NCI-H1417 treated with DMSO at 0.1 percent for 48 hours (cell line): ENCODE measurements at regions not wholly inside any gene's neighbourhood (a gene's known extent, or its start where the extent isn't known, plus 50 kb on each side); places are given as distances from the start of the nearest gene placed in this dataset.
"Not testable (repeated sequence)": the region's sequence is repeated elsewhere in the genome, so short reads cannot be mapped to it uniquely, and the experiment has no call there.

Experiments used
- DNase-seq: peaks from one replicate; lab custom pipeline; 2025; lab: John Stamatoyannopoulos, UW

DNA sequence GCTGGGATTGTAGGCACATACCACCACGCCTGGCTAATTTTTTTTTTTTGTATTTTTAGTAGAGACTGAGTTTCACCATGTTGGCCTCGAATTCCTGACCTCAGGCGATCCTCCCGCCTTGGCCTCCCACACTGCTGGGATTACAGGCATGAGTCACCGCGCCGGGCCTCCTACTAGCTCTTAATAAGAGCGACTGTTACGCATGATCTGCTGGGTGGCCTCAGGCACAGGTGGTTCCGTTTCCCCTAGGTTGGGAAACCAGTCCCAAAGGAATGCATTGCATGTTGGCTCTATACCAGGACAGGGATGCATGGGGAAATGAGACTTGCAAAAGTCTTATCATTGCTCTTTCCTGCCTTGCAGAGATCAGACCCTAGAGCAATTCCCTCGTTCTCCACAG, 184.7 kb upstream of the PPP1R26 start:
- no peak for DNase-seq

DNA sequence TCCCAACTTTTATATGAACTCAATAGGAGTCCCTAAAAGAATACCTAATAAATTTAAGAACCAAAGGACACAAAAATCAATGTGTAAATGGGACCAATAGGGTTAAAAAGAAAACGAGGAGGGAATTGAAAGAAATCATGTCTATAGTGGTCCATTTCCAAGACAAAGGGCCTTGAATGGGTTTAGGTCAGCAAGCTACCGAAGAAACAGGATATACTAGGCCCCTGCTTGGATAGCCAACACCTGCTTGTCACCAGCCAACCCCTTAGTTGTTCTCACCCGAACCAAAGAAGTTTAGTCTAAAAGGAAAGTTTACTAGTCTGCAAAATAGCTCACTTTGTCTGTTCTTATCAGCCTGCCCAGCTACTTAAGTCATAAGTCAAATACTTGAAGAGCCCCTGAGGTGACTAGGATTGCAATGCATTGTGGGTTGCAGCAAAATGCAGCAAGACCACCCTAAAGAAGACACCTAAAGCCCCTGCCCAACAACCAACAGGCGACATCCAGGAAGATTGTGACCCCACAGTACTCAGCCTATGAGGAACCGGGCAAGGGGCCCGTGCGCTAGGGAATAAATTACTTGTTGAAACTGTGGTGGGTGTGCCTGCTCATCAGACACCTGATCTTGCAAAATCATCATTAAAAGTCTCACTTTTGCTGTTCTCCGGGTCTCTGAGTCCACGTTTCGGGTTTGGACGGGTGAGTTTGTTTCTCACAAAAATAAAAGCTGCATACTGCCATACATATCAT, 183.9 kb upstream of the PPP1R26 start:
- no peak for DNase-seq

DNA sequence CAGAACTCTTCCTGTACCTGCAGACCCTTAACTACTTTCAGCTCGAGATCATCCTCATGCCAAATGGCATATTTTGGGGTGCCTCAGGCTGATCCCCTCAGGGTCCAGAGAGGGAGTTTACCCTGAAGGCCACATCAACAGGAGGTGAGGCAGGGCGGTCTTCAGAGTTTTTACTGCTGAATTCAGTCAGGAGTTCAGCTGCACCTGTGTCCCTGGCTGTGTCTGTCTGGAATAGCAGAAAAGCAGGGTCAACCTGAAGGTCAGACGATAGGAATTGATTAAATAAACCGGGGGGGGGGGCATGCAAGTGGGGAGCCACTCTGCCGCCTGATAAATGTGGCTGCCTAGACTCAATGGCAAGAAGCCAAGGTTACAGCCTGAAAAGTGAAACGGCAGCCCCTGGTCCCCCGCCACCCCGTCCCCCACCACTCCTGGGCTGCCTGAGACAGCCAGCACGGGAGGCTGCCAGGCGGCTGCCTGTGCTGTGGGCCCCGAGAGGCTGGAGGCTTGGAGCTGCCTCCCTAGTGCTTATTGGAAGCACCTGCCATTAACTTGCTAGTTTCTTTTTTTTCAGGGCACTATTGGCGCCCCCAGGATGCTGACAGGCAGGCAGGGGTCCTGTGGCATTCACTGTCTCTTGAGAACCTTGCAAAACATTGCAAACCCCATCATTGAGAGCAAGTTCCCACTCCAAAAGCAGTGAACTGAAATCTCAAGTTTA, 182.7 kb upstream of the PPP1R26 start:
- DNase-seq: no peak

DNA sequence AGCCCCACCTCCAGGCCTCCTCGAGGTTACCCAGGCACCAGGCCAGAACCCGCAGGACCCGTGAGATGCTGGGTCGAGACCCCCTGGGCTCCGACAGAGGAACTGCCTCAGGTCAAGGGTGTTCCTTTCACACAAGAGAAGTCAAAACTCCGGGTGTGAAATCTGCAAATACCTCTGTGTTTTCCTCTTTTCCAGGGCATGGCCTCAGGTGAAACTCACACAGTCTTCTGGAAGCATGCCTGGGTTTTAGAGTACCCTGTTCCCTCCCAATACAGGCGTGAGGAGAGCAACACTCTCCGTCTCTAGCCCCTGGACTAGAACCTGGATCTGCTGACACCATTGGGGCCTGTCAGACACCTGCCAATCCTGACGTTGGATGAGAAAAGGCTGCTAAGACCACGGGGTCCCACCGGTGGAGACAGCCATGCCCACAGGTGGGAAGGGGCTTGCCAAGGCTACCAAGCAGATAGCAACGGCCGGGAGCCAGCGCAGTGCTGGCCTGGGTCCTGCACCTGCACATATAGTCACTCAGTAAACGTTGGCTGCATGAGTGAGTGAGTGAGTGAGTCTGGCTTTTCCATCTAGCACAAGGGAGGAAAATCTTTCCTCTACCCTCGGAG, 182.0 kb upstream of the PPP1R26 start:
- DNase-seq: no peak

DNA sequence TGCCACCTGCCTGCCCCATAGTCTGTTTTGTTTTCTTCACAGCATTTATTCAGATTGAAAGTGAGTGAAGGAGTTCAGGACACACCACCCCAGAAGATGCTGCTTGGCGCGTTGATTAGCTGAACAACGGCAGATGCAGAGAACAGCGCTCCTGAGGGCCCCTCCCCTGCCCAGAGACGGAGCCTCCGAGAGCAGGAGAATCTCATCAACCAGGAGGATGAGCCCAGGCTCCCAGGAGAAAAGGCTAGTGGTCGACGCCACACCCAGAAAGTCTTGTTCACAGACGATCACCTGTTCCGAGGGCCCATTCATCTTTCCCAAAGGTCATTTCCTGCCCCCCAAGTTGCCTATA, 180.4 kb upstream of the PPP1R26 start:
- no peak for DNase-seq

DNA sequence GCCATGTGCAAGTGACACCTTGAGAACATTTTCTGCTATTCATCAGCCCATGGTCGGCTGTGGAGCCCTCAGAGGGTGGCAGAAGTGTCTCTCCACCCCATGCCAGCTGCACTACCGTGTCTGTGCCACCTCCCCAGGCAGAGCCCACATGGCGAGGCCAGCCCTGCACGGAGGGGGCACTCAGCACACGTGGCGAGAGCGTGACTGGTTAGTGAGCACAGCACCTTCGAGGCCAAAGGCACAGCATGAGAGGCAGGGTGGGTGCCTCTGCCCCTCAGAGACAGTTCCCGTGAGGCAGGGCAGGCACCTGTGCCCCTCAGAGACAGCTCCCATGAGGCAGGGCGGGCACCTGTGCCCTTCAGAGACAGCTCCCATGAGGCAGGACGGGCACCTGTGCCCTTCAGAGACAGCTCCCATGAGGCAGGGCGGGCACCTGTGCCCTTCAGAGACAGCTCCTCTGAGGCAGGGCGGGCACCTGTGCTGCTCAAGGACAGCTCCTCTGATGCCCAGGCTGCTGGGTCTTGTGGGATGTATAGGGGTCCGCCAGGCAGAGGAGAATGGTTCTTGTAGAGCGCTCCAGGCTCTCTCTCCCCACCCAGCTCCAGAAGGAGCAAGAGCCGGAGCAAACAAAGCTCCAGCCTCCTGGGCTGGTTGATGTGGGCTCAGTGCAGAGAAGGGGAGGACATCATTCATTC, 179.8 kb upstream of the PPP1R26 start:
- DNase-seq: no peak

DNA sequence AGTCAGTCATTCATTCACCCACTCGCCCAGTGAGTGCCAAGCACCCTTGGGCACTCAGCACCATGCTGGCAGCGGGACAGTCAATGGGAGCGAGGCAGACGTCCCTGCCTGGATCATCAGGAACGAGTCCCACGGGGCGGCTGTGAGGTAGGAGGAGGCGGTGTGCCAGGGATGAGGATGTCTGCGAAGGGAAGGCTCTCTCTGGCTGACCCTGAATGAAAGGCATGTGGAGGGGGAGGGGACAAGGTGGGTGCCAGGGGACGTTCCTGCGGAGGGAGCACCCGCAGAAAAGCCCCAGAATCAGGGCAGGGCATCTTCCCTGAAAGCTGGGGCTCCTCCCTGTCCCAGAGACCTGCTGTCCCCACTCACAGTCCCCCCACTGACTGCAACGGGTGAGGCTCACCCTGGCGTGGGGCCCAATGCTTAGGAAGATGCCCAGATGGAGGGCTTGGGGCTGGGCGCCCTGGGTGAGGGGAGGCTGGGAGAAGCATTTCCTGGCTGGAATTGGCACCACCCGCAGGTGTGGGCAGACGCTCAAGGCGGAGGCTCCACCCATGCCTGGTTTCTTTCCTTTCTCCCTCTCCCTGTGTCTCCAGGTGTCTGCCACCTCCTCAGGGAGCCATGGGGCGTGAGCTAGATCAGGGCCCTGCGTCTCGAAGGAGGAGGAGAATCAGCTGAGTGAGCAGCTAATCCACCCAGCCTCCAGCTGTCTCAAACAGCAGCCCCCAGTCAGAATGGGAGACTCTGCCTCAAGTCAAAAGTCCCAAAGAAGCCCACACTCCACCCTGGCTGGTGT, 179.0 kb upstream of the PPP1R26 start:
- no peak for DNase-seq

DNA sequence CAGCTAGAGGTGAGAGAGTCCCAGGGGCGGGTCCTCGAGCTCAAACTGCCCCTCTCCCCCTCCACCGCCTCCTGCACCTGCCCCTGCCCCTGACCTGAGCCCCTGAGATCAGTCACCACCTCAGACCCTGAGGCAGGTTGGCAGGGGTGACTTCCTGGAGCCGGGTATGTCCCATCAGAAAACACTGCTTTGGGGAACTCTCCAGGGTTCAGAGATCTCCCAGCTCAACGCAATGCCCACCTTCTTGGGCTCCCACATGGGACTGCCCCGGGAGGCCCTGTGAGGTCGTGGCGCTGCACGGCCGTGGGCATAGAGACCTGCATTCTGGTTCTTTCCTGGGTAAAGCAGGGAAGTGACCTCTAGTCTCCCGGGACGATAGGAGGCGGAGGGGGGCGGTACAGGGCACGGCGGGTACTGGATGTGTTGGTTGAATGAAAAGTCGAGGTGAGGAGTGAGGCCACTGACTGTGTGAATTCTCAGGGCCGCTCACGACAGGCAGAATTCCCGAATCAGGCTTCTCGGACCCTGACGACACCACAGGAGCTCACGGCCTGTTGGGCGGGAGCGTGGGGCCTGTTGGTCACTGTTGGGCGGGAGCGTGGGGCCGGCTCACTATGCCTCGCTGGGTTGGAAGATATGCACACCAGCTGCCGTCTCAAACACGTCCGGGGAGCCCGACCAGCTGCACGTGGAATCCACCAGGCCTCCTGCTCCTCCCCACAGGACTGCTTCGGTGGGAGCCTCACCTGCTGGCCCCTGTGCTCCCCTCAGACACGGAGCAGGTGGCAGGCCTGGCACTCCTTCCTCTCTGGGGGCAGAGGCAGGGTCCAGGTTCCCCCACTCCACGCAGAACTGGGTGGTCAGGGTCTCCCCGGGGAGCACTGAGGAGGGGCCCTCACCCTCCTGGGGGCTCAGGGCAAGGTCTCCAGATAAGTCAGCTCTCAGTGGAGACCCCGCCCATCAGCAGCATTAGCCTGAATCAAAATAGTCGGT, 178.0 kb upstream of the PPP1R26 start:
- no peak for DNase-seq

DNA sequence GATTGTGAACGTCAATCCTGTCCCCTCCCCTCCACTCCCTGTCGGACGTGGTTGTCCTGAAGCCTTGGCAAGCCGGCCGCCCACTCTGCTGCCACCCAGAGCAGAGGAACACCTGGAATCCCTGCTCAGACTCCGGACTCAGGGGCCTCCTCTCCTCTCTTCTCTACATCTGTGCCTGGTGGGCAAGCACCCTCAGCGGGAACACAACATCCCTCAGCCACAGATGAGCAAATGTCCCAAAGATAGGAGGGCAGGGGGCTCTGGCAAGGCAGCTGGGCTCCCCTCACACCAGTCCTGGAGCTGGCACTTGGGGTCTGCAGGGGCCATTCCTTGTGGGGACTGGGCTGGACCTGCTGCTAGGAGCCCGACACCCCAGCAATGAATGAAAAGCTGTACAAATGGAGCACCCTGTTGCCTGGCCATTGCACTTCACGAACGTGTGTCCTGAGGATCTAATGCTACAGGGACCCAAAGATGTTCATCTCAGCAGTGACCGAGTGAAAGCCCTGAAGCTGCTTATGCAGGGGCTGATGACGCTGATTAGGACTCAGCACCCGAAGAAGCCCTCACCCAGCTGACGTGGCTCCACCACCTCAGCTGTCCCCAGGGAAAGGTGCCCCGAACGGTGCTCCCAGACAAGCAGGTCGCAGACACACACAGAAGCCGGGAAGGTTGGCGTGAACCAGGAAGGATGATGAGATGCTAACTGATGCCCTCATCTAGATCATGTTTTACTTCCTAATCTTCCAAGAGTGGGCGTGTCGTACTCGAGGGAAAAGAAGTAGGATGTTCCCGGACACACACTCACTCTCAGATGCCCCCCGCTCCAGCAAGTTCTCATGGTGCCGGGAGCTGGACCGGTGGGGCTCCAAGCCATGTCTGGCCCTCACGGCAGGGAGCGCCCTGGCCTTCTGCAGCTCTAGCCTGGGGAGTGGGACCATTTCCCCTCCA, 177.0 kb upstream of the PPP1R26 start:
- no peak for DNase-seq

DNA sequence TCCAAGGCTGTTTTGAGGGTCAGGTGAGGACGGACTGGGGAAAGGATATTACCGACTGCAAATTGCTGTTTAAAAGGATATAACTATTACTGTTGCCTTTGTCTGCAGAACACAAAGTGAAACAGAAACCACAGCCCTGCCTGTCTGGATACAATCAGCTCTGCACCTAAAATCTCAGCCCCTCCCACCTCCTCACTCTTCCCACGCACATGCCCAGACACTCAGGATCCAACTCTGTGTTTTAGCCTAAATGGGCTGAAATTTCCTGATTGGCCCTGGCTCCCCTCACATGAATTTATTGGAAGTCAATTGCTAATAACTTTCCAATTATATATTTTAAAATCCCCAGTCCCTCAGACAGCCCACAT, 176.3 kb upstream of the PPP1R26 start:
- DNase-seq: no peak

DNA sequence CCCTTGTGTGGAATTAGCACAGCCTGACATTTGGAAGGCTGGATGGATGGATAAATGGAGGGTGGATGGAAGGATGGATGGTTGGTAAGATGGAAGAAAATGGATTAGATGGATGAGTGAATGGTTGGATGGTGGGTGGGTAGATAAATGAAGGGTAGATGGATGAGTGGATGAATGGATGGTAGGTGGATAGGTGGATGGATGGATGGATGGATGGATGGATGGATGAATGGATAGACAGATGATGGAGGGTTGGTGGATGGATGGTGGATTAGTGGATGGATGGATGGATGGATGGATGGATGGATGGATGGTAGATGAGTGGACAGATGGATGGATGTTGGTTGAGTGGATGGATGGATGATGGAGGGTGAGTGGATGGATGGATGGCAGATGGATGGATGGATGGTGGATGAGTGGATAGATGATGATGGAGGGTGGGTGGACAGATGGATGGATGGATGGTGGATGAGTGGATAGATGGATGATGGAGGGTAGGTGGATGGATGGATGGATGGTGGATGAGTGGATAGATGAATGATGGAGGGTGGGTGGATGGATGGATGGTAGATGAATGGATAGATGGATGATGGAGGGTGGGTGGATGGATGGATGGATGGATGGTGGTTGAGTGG, 175.6 kb upstream of the PPP1R26 start:
- no peak for DNase-seq

DNA sequence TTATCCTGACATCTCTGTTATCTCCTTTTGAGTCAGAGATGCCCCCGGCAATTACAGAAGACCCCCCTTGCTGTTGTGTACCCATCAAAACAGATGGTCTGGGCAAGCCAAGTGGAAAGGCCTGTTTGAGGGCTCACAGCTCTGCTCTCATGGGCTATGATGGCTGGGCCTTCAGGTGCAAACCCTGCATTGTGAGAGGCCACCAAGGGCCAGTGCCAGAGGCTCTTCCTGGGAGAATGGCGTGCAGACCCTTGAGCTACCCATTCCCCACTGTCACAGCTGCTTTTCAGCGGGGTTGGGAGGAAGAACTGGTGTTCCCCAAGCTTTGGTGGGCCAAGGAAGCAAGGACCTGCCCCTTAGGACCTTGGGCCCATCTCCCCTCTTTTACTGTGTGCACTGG, 174.7 kb upstream of the PPP1R26 start:
- DNase-seq: no peak

DNA sequence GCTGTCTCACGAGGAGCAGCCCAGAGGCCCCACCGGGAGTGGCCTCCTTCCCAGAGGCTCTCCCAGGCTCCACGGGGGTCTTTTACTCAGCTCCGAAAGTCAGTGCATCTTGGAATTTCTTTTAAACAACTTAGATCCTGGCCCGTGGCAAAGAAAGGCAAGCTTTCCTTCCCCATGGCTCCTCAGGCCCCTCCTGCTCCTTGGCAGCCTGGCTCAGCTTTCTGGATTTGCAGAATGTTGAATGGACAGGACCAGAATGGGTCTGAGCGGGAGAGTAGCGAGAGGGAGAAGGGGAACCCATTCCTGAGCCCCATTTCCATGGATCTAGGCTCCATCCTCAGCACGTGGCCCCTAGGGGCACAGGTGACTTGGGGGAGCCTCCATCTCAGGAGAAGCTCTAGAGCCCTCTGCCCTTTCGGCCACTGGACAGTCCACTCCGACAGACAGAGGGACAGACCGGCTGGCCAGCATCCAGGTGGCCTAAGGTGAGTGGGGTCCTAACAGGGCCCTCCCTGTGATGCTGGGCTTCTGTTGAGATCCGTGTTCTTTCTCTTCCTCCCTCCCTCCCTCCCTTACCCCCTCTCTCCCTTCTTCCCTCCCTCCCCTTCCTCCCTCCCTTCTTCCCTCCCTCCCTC, 173.9 kb upstream of the PPP1R26 start:
- DNase-seq: no peak

DNA sequence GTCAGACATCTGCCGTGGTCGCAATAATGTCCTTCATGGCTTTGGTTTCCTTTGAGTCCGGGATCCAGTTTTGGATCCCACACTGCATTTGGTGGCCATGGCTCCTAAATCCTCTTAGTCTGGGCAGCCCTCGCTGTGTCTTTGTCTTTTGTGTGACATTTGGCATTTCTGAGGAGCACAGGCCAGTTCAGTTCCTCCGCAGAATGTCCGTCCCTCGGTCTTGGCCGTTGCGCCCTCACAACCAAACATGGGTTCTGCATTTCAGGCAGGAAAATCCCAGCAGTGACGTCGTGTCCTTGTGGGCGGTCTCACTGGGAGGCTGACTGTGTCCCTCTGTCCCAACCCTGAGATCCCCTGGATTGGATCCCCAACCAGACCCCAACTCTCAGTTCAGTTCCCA, 172.9 kb upstream of the PPP1R26 start:
- no peak for DNase-seq

DNA sequence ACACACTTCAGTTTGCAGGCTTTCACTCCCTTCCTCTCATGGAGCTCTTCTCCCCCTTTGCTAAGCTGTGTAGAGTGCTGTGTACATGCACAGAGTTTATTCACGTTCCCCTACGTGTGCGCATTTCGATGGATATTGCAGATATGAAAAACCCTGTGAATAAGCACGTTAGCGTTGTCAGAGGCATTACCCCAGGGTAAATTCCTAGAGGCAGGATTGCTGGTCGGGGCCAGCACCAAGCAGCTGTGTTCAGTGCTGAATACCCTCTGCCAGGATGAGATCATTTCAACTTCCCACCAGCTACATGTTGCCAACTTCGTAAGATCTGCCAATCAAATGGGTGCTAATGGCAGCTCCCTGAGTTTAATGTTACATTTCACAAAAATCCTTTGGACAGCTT, 172.3 kb upstream of the PPP1R26 start:
- no peak for DNase-seq

DNA sequence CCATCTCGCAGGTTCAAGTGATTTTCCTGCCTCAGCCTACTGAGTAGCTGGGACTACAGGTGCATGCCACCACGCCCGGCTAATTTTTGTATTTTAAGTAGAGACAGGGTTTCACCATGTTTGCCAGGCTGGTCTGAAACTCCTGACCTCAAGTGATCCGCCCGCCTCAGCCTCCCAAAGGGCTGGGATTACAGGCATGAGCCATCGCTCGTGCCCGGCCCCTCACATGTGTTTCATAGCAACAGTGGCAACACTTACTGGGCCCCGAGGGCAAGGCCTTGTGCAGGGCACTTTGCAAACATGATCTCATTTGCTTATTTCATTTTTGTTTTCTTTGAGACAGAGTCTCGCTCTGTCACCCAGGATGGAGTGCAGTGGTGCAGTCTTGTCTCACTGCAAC, 171.7 kb upstream of the PPP1R26 start:
- DNase-seq: not testable (repeated sequence)

DNA sequence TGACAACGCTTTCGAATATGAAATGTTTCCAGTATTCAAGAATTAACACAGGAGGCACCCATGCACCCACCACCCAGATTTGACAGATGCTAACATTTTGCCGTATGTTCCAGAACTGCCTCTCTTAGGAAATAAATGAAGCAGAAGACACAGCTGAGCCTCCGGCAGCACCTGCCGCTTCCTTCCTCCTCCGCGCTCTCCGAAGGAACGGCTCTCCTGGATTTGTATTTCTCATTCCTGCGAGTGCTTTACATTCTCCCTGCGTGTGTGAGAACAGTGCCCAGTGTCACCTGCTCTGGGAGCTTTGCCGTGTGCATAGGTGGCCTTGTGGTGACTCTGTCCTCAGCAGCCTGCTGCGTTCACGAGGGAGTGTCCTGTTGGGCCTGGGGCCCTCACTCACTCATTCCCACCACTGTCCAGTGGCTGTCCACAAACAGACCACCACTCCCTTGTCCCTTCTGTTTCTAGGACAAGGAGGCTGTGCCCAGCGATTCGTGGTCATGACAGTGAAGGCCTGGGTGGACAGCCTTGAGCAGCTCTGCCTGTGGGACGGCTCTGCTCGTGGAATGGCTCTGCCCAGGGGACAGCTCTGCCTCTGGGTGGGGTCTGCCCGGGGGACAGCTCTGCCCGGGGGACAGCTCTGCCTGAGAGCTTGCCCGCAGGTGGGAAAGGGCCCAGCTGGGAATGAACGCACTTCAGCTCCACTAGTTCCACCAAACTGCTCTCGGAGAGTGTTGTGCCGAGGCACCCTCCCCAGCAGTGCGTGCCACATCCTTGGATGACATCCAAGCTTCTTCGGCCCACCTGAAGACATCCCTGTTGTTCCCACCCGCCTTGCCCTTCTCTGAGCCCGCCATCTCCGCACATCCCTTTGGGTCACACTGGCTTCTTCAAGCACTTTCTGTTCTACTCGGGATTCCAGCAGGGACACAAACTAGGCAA, 170.5 kb upstream of the PPP1R26 start:
- no peak for DNase-seq

DNA sequence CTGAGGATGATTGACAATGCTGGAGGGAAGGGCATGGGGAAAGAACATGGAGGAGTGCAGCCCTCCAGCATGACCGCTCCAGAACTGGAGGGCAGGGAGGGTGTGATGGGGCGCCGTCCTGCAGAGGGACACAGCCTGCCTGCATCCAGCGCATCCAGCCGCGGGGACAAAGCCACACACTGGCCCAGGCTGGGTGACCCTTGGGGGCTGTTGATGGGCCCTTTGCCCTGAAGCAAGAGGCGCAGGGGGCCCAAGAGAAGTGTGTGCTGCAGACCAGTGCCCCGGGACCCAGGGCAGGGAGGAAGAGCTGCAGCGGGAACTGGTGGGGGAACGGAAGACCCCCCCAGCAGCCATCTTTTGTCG, 169.8 kb upstream of the PPP1R26 start:
- DNase-seq: no peak
